ENCODE measurements at regions not wholly inside any gene's neighbourhood (a gene's known extent, or its start where the extent isn't known, plus 50 kb on each side); places are given as distances from the start of the nearest gene placed in this dataset.

DNA sequence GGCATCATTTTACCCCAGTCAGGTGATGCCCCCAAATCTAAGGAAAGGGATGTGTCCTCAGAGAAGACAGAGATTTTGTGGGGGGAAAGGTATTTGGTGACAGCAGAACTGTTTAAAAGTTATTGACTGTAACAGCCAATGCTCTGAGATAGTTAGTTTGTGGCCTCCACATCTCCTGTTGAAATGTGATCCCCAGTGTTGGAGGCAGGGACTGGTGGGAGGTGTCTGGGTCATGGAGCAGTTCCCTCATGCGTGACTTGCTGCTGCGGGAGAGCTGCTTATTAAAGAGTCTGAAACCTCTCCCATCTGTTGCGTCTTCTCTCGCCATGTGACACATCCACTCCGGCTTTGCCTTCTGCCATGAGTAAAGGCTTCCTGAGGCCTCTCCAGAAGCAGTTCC is 282.8 kb upstream of the FOXQ1 start:
- DNase-seq (ENCODE audit: low spot score) = no peak

DNA sequence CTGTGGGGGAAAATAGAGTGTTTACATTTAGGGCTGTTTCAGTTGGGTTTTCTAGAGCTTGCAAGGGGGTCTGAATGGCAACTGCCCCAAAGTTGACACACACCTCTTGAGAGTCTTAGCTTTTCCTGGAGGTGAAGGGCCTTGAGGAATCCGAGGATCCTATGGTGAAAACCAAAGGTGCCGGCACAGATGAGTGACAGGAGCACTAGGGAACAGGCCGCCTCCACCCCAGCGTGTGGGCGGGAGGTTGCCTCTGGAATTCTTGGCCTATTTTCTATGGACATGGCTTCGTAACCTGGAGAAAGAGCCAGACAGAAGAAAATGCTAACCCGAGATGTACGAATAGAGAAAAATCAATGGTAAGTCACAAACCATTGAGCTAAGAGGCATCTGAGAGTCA is 283.2 kb upstream of the FOXQ1 start:
- no peak for DNase-seq (ENCODE audit: low spot score)

DNA sequence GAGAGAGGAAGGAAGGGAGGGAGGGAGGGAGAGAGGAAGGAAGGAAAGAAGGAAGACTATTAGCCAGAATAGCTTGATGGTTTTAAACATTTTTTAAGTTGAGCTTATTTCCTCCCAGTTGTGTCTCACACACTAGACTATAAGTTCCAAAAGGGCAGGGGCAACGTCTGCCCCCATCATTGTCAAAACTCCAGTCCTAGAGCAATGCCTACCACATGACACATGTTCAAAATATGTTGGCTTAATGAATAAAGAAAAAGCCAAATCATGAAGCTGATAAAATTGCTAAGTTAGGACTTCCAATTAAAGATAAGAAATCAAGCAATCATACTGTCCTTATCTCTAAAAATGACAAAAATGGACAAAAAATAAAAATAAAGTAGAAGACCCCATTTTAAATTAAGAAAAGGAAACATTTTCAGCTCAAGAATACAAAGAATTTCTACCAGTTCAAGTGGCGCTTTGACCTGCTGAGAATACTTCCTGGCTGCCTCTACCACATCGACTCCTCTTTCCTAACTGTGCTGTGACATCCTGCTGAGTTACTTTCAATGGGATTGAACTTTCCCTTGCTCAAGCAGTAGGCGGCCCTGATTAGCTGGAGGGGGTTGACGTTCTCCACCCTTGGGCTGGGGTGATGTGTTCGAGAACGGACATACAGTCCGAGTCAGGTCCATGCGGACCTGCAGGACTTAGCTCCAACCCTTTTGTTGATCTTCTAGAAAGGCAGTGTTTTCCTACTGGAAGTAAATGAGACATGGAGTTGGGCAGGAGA is 283.9 kb upstream of the FOXQ1 start:
- DNase-seq (ENCODE audit: low spot score) = no peak

DNA sequence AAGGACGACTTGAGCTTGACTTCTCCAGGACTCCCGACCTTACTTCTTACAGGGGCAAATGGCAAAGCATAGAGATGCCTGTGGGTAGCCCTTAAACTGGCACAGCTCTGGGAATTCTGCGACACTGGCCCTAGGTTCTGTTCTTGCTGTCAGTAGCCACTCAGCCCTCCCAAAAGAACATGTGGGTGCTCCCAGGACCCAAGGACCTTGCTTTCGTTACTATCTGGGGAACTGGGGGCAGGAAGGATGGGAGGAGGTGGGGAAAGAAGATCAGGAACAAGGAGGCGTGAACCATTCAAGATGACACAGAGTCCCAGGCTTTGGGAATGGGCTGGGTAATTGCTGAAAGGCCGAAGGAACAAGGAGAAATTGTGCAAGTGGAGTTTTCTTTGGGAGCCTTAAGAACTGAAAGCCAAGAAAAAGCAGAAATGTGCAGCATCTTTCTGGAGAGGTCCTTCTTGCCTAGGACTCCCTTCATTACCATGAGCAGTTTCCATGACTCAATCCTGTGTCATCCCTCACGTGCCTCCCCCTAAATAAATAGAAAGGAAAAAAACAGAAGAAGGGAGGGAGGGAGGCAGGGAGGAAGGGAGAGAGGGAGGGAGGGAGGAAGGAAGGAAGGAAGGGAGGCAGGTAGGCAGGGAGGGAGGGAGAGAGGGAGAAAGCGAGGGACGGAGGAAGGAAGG is 284.6 kb upstream of the FOXQ1 start:
- DNase-seq (ENCODE audit: low spot score) = no peak

DNA sequence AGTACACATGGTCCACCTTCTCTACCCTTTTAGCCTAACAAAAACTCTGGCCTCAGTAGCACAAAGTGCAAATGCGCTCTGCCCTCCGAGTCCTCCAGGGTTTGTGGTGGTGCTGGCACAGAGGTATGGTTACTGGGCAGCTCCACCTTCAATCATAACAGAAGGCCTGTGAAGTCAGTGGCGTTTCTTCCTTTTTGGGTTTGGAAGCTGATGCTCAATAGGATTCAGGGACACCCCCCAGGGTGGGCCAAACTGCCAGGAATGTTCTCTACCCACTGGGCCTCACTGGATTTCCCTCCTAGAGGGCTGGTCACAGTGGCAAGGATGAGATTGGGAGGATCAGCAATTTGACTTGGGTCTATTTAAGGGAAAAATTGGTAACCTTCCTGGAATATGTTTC is 286.1 kb upstream of the FOXQ1 start:
- no peak for DNase-seq (ENCODE audit: low spot score)

DNA sequence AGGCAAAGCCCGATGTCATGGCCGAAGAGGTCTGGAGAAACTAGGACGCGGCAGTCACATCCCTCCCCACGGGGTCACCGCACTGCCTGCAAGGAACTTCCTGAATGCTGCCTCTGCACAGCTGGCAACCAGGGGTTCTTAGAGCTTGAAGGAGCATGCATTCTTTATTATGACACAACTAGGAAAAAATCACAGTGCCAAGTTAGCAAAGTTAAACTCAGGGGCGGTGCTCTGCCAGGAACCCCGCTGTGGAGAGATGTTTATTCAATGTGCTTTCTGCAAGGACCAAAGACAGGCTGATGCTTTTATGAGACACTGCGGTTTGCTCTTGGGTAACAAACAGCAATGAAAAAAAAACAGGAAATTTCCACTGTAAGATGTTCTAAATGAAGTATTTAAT is 287.3 kb upstream of the FOXQ1 start:
- no peak for DNase-seq (ENCODE audit: low spot score)

DNA sequence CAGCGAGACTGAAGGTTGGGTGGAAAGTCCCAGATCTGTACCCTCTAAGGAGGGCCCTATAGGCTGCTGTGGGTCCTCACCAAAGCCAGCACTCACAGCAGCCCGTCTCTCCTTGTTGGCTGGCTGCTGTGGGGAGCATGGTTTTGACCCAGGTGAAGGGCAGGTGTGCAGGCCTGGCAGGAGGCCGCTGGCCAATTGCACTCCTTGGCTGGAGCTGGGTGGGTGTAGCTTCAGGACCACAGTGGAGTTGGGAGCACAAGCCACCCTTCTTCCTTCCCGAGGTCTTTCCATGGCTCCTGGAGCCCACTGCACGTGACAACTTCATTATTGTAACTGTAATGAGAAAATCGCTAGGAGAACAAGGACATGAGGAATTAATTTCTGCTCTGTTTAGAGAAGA is 287.7 kb upstream of the FOXQ1 start:
- no peak for DNase-seq (ENCODE audit: low spot score)

DNA sequence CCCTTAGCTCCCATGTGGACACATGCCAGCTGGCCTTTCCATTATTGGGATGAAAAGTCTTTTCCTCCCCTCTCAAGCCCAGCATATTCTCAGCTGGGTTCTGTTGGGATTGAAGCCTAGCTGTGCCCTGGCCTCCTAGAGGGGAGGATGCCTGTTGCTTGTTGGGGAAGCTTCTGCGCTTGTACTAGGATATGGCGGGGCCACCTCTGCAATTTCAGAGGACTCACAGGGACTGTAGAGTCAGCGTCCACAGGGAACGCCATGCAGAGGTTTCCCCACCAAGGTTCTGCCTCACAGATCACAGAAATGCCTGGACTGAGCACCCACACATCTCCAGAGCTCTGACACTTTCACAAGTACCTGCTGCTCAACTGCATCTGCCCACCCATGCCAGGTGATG is 288.7 kb upstream of the FOXQ1 start:
- no peak for DNase-seq (ENCODE audit: low spot score)

DNA sequence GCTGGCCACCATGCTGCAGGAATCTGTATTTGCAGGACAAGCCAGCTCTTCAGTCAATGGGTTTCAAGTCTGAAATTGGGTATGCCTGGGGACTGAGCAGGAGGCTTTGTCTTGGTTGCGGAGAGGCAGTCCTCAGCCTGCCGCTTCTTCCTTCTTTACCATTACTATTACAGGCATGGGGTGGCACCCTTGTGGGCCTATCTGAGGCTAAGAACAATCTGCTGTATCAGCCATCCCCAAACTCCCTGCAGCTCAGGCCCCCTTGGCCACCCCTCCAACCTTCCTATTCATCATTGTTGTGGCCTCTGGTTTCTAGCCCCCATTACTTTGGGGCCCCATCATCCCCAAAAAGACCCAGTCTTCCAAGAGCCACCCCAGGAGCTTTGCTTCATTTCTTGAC is 289.2 kb upstream of the FOXQ1 start:
- DNase-seq (ENCODE audit: low spot score) = no peak

DNA sequence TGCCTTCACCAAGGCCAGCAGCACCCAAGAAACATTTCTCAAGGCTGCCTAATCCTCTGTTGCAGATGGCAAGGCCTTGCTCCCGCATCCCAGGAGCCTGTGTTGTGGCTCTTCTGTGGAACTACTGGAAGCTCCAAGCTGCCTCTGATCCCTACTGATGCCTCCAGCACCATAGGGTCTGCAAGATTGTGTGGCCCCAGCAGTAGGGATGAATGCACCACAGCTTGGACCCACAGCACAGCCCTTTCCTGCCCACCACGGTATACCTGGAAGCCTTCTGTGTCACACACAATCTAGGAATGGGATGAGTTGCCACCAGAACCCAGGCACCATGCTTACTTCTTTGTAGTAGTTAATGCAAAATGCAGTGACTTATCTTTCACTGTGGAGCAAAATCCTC is 291.1 kb upstream of the FOXQ1 start:
- no peak for DNase-seq (ENCODE audit: low spot score)

DNA sequence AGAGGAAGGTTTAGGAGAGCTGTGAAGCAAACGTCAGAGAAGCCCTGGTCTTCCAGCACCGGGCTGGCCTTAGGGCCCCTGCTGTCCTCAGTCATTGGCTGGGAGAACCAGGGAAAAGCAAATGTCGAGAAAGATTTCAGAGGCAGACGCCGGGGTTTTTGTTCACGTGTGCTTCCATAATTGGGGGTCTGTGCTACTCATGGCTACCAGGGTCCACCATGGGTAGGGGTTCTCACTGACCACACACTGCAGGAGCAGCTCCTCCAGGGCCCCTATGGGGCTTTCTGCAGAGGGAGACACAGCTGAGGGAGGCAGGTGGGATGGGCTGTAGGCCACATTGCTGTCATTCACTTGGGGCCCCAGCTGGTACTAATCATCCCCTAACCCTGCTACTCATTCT is 291.8 kb upstream of the FOXQ1 start:
- no peak for DNase-seq (ENCODE audit: low spot score)

DNA sequence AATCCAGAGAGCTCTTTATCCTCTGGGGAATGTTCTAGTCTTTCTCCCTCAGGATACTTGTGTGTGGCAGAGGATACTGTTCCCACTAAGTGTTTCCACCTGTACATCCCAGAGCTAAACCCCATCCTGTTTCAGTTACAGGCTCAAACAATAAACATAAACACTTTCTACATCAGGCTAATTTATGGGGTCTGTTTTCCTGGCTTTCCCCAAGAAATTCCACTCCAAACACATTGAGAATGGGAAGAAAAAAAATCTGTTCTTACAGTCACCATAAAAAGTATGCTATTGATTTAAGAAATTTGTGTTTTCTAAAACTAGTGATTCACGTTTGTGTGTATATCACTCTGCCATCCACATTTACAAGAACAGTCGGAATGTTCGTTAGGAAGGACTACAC is 293.9 kb upstream of the FOXQ1 start:
- no peak for DNase-seq (ENCODE audit: low spot score)

DNA sequence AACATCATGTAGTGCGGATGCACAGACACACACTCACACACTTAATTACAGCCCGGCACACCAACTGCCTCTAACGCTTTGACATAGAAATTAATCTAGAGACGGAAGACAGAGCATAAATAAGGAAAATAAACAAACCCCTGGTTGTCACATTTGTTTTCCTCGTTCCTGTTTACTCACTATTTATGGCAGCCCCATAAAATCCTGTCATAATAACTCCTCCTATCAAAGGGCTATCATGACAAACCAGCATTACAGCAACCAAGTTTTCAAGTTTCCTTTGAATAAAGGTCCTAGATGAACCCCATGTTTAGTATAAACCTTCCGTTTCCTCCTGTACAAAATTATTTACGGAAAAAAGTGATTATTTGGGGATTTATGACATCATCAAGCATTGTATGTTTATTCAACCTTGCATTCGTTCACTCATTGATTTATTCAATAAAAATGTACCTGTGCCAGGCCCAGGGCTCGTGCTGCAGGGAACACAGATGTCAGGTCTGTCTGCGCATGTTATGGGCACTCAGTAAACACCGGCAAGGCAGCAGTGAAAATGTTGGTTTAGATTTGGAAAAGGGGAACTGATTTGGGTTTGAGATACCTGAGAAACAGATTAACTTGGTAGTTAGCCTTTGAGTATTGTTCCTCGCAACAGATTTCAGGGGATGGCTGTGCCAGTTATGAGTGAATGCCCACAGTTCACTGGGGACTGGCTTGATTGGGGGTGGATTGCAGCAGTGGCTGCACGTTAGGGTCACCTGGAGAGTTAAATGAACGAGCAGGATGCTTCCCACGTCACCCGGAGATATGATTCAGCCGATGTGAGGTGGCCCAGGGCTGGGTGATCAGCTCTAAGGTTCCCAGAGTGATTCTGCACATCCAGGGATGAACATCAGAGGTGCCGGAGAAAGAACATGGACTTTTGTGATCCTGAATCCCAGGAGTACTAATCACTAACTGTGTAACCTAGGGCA is 295.3 kb upstream of the FOXQ1 start:
- DNase-seq (ENCODE audit: low spot score) = no peak

DNA sequence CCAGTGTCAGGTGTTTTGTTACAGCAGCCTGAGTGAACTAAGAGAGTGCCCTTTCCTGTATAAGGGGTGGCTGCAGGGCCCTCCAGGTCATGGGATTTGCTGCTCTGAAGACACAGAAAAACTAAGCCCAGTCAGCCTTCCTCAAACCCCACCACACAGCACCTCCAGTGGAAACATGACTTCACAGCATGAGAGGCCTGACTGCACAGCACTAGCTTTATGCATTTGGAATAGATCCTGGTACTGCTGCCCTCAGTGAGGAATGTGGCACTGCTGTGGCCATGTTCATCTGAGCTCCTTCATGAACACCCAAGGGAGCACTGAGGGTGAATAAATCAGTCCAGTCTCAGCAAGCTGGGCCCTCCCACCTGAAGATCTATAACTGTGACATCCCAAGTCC is 296.1 kb upstream of the FOXQ1 start:
- no peak for DNase-seq (ENCODE audit: low spot score)

DNA sequence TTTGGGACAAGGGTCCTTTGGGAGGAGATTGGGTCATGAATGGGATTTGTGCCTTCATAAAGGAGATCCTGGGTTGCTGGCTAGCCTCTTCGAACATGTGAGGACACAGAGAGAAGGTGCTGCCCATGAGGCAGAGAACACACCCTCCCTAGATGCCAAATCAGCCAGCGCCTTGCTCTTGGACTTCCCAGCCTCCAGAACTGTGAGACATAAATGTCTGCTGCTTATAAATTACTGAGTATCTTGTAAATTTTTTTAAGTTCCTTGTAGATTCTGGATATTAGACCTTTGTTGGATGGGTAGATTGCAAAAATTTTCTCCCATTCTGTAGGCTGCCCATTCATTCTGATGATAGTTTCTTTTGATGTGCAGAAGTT is 297.5 kb upstream of the FOXQ1 start:
- no peak for DNase-seq (ENCODE audit: low spot score)

DNA sequence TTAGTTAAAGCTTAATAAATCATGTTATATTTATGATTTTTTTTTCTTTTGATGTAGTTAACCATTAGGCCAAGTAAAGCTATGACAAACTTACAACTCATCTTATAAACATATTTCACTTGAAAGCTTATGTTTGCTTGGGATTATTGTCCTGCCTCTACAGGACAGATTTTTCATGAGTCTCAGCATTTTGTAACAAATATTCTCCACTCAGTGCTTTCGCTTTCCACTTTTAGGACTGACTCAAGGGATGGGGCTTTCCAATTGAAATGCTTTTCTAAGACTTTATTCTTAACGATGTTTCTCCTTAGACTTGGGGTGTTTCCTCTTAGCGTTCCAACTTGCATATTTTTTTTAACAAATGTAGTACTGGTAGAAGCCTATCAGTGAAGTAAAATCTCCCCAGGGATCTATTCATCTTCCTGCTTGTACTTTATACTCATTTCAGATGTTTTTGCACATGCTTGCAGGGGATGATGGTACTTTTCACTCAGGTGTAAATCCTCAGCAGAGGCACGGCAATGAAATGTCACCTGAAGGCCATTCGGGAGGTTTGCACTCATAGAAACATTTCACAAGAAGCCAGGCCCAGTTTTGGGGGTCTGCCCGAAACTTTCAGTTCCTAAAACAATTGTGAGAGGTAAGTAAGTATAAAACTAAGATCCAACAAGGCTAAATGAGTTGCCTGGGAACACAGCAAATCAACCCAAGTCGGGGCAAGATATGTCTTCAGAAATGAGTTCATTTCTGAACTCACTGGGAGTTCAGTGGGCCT is 298.1 kb upstream of the FOXQ1 start:
- no peak for DNase-seq (ENCODE audit: low spot score)

DNA sequence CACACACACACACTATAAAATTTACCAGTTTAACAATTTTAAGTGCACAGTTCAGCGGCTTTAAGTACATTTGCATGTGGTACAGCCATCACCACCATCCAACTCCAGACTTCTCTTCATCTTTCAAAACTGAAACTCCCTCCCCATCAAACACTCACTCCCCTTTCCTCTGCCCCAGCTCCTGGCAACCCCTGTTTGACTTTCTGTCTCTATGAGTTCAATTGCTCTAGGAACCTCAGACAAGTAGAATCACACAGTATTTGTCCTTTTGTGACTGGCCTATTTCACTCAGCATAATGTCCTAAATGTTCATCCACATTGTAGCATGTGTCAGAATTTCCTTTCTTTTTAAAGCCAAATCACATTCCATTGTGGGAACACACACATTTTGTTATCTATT is 302.8 kb upstream of the FOXQ1 start:
- no peak for DNase-seq (ENCODE audit: low spot score)

DNA sequence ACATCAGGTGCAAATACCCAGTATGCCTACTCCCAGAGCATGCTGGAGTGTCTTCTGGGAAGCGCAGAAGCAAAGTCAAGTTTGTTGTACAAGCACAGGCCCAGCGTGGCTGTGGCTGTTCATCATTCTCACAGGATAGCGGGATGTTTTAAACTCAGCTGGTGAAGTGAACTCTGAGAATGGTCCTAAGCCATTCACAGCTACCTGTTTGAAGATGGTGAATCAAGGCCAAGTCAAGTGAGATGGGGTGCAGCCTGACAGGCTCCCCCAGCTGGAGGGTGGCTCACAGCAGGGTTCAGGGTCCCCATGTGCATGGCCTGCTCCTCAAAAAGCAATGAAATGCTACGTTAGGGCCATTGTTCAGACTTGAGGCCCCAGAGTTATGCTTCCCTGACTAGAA is 304.7 kb upstream of the FOXQ1 start:
- DNase-seq (ENCODE audit: low spot score) = no peak

DNA sequence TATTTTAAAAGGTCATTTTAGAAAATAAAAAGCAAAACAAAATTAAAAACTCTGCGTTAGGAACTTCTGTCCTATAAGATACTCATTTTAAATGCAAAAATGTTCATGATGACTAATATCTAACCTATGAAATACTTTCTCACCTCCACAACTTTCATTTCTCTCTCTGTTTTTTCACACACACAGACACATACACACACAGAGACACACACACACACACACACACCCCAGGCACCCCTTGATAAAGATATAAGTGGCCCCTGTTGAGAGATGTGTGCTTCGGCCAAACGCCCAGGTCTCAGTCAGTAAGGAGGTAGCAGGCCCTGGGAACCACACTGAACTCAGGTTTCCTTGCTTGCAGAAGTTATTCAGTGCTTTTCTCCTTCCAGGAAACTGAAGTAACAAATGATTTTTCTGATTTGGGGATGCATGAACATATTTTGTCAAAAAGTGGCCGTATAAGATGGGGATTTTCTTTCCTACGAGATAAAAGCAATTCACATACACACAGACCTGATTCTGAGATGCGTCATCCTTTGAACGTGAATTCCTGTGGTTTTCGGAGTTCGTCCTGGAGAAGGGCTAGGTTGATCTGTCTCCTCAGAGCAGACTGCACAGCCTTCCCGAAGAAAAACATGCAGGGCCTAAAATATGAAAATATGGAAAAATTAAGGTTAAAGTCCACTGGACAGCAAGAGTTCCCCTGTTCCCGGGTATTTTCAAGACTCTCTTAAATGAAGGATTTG is 306.8 kb upstream of the FOXQ1 start:
- no peak for DNase-seq (ENCODE audit: low spot score)

DNA sequence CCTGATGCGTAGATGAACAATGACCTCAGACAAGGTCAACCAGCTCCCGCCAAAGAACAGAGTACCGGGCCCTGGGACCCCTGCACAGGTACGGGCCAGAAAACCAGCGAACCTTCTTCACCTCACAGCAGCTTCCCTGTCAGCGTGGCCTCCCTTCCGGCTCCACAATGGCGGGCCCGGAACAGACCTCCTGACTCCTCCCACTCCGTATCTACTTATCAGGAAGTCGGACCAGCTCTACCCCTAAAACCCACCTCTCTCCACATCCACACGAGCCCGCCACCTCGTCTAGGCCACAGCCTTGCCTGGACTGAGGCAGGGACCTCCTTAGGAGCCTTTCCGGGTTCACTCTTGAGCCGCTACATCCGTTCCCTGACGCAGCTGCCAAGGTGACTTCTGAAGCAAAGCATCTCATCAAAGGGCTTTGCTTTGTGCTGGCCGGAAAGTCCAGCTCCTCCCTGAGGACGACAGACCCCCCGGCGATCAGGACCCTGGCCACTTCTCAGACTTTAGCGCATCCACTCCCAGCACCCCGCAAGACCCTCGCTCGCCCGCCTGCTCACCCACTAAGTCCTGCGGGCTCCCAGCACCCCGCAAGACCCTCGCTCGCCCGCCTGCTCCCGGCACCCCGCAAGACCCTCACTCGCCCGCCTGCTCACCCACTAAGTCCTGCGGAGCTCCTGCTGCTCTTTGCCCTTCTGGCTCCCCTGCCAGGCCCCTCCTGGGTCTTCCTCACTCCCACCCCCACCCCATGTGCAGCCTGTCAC is 308.3 kb upstream of the FOXQ1 start:
- DNase-seq (ENCODE audit: low spot score) = no peak

DNA sequence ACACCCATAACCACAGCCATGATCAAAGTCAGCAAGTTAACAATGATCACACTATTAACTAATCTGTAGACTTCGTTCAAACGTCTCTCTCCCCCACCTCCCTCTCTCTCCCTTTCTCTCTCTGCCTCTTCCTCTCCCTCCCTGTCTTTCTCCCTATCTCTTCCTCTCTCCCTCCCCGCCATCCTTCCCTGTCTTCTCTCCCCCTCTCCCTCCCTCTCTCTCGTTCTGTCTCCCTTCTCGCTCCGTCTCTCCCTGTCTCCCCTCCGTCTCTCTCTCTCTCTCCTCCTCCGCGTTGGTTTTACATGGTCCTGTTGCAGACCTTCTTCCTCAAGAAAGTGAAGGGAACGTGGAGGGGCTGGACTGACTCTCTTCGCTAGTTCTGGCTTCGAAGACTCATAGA is 308.9 kb upstream of the FOXQ1 start:
- DNase-seq (ENCODE audit: low spot score) = no peak
